ENCODE measurements at regions not wholly inside any gene's neighbourhood (a gene's known extent, or its start where the extent isn't known, plus 50 kb on each side); places are given as distances from the start of the nearest gene placed in this dataset.

GRCh38 chr20:52727740-52728456 is 244.3 kb upstream of the TSHZ2 start (continued):
- no peak for TF ChIP-seq CHD7 (IDR thresholded peaks at IDR 0.05; ENCODE audit: insufficient replicate concordance, low read length)
- no peak for TF ChIP-seq ATF2 (IDR thresholded peaks at IDR 0.05; ENCODE audit: low read length)
- no peak for TF ChIP-seq CBX5 (IDR thresholded peaks at IDR 0.05; ENCODE audit: low read depth, low read length)
- no peak for TF ChIP-seq TAF1 (IDR thresholded peaks at IDR 0.05; ENCODE audit: low read depth, low read length)
- no peak for TF ChIP-seq KDM1A (IDR thresholded peaks at IDR 0.05; ENCODE audit: borderline replicate concordance, low read length)
- no peak for TF ChIP-seq SP4 (IDR thresholded peaks at IDR 0.05; ENCODE audit: low read length)
- TF ChIP-seq USF2 (IDR thresholded peaks at IDR 0.05; ENCODE audit: low read length), result no peak
- TF ChIP-seq HDAC6 (IDR thresholded peaks at IDR 0.05; ENCODE audit: low read depth, low read length), result no peak

Measured in H1 (cell line).